ENCODE measurements at regions not wholly inside any gene's neighbourhood (a gene's known extent, or its start where the extent isn't known, plus 50 kb on each side); places are given as distances from the start of the nearest gene placed in this dataset.

DNA sequence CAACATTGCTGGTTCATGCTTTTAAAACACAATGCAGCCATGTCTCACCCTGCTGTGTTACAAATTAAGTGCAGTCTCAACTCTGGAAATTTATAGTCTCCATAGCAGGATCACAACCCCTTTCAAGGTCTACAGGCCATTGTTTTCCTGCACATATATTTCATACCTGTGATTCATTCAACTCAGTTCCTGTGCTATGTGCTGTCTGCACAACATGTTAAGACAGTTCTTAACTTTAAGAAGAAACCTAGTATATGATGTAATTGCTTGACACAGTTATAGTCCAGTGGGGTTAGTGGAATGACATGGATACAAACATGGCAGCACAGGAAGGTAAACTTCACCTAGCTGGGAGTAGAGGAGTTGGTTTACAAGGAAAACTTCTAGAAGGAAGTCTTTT lies 106.4 kb downstream of the IFI44 start:
- Histone ChIP-seq H3K36me3 (replicated peaks in 1 of 2; ENCODE audit: insufficient read depth in 1 of 2, low read depth in 2 of 2) (no peaks in the 10 kb centered on the region), H3K27ac (no peak overlapping the region), H3K4me1 (no peaks in the 10 kb centered on the region), H3K4me3 (no peak overlapping the region), H3K27me3 (no peaks in the 10 kb centered on the region), H3K9me3 (no peaks in the 10 kb centered on the region)
- ATAC-seq, result no peak
- DNase-seq, result no peak
- intact Hi-C loops (cut with DNase I), result no loop called here
- TF ChIP-seq POLR2A (IDR thresholded peaks at IDR 0.05), result no peak
- TF ChIP-seq, protein P1, sequence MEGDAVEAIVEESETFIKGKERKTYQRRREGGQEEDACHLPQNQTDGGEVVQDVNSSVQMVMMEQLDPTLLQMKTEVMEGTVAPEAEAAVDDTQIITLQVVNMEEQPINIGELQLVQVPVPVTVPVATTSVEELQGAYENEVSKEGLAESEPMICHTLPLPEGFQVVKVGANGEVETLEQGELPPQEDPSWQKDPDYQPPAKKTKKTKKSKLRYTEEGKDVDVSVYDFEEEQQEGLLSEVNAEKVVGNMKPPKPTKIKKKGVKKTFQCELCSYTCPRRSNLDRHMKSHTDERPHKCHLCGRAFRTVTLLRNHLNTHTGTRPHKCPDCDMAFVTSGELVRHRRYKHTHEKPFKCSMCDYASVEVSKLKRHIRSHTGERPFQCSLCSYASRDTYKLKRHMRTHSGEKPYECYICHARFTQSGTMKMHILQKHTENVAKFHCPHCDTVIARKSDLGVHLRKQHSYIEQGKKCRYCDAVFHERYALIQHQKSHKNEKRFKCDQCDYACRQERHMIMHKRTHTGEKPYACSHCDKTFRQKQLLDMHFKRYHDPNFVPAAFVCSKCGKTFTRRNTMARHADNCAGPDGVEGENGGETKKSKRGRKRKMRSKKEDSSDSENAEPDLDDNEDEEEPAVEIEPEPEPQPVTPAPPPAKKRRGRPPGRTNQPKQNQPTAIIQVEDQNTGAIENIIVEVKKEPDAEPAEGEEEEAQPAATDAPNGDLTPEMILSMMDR (IDR thresholded peaks at IDR 0.05), result no peak

DNA sequence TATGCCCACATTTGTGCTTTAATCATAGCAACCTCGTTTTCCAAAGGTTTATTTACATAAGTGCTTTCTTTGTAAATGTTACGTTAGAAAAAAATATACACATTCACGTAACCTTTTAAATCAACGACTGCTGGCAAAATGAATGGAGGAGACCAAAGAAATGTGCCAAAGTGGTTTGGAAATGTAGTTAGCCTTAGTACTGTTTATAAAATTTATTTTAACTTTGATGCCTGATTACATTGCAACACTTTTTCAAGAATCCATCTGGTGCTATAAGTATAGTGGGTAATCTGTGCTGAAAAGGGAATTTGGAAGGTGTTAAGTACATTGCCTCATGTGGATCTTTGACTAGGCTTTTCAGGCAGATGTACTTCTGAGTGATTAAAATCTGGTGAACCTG lies 108.9 kb downstream of the IFI44 start:
- Histone ChIP-seq H3K27me3 (no peaks in the 10 kb centered on the region), H3K4me1 (no peaks in the 10 kb centered on the region), H3K27ac (no peak overlapping the region), H3K9me3 (no peaks in the 10 kb centered on the region), H3K4me3 (no peak overlapping the region), H3K36me3 (replicated peaks in 1 of 2; ENCODE audit: insufficient read depth in 1 of 2, low read depth in 2 of 2) (no peaks in the 10 kb centered on the region)
- TF ChIP-seq, protein P1 (IDR thresholded peaks at IDR 0.05), result no peak
- TF ChIP-seq POLR2A (IDR thresholded peaks at IDR 0.05), result no peak
- WGBS, 2 donors, result 27 to 37% methylated on average over 4 of the region's 4 CpGs
- ATAC-seq (no peak), DNase-seq (no peak)
- intact Hi-C loops (cut with DNase I), result no loop called here

DNA sequence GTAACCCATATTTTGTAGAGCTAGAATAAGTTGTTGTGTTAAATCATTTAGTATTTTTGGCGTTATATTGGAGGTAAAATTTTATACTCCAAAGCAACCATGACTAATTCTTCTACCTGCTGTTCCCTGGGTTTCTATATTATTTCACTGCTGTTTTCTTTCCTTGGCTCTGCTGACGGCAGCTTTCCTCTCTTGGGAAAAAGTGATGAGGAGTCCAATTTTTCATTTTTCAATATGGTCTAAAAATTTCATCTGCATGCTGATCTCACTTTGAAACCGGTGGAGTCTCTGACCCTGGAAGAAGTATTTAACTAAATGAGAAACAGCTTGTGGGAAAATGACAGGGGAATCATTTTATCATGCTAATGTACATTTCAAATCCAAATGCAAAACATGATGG lies 110.2 kb downstream of the IFI44 start:
- H3K4me1 ChIP-seq, result no peaks in the 10 kb centered on the region
- H3K4me3 ChIP-seq, result no peak overlapping the region
- ATAC-seq (no peak), DNase-seq (no peak)
- H3K9me3 ChIP-seq, result no peaks in the 10 kb centered on the region
- no peaks in the 10 kb centered on the region for H3K27me3 ChIP-seq
- H3K36me3 ChIP-seq (replicated peaks in 1 of 2; ENCODE audit: insufficient read depth in 1 of 2, low read depth in 2 of 2), result no peaks in the 10 kb centered on the region
- WGBS, 2 donors, result 68 to 73% methylated on average over 3 of the region's 3 CpGs
- no peak overlapping the region for H3K27ac ChIP-seq
- intact Hi-C loops (cut with DNase I), result no loop called here
- TF ChIP-seq POLR2A (IDR thresholded peaks at IDR 0.05), result no peak
- TF ChIP-seq, protein P1 (IDR thresholded peaks at IDR 0.05), result no peak

DNA sequence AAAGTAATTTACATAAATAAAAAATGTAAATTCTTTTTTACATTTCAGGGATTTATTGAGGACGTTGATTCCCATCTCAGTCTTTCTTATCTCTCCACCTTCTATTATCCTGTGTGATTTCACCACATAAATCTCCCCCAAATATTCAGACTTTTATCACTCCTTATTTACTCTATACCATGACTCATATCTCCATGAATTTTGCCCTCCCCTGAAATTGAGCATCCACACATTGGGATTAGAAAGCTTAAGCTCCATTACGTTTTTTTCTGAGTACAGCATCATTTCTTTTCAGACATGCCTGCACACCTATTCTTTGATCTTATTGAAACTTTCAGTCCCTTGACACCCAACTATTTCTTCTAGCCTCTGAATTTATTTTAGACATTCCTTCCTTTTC lies 111.2 kb downstream of the IFI44 start:
- TF ChIP-seq, protein P1 (IDR thresholded peaks at IDR 0.05), result no peak
- TF ChIP-seq POLR2A (IDR thresholded peaks at IDR 0.05), result no peak
- ATAC-seq (no peak), DNase-seq (no peak)
- Histone ChIP-seq H3K9me3 (no peaks in the 10 kb centered on the region), H3K4me3 (no peak overlapping the region), H3K4me1 (no peaks in the 10 kb centered on the region), H3K27me3 (no peaks in the 10 kb centered on the region), H3K27ac (no peak overlapping the region), H3K36me3 (replicated peaks in 1 of 2; ENCODE audit: insufficient read depth in 1 of 2, low read depth in 2 of 2) (no peaks in the 10 kb centered on the region)
- intact Hi-C loops (cut with DNase I), result no loop called here
- WGBS, 2 donors, result 39 to 49% methylated on average over 2 of the region's 2 CpGs

DNA sequence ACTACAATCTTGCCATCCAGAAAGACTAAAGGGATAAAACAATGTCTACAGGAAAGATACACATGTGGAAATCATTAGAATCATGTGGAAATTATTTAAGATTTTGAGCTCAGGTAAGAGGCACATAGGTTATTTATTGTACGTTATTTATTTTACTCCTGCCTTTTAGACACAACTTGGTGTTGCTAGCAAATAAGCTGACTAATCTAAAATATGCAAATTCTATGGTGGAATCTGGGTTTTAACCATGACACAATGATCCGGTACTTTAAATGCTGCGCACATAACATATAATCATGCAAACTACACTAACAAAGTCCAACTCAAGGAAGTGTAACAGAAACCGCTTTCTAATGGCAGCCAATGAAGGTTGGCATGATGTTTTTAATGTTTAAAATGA lies 112.5 kb downstream of the IFI44 start:
- no peaks in the 10 kb centered on the region for H3K27me3 ChIP-seq
- WGBS, 2 donors, result 67 to 83% methylated on average over 4 of the region's 4 CpGs
- H3K27ac ChIP-seq, result no peak overlapping the region
- no peak for TF ChIP-seq POLR2A (IDR thresholded peaks at IDR 0.05)
- TF ChIP-seq, protein P1 (IDR thresholded peaks at IDR 0.05), result no peak
- no peak overlapping the region for H3K4me3 ChIP-seq
- DNase-seq (no peak), ATAC-seq (no peak)
- no peaks in the 10 kb centered on the region for H3K36me3 ChIP-seq (replicated peaks in 1 of 2; ENCODE audit: insufficient read depth in 1 of 2, low read depth in 2 of 2)
- H3K9me3 ChIP-seq, result no peaks in the 10 kb centered on the region
- intact Hi-C loops (cut with DNase I), result no loop called here
- no peaks in the 10 kb centered on the region for H3K4me1 ChIP-seq
